Body of pancreas (tissue), 4 donors: ENCODE measurements at regions not wholly inside any gene's neighbourhood (a gene's known extent, or its start where the extent isn't known, plus 50 kb on each side); places are given as distances from the start of the nearest gene placed in this dataset.

ENCODE experiments used
- POLR2A ChIP-seq, 3 donors: fragments of 450-650 bp; IDR thresholded peaks; one replicate each; pipeline ENCODE4 v1.6.1; 2016; ENCODE audit warnings: antibody characterized with exemption in 3 of 3, mild to moderate bottlenecking in 2 of 3
- TF ChIP-seq, protein P1 (sequence below), 7 experiments: fragments of 450-650 bp in 4 of 7; fragments of 200-600 bp in 3 of 7; sonication (generic) in 3 of 7; IDR thresholded peaks; one replicate each; pipeline ENCODE4 v1.5.1; 2016 to 2019; ENCODE audit warnings: antibody characterized with exemption in 7 of 7

DNA sequence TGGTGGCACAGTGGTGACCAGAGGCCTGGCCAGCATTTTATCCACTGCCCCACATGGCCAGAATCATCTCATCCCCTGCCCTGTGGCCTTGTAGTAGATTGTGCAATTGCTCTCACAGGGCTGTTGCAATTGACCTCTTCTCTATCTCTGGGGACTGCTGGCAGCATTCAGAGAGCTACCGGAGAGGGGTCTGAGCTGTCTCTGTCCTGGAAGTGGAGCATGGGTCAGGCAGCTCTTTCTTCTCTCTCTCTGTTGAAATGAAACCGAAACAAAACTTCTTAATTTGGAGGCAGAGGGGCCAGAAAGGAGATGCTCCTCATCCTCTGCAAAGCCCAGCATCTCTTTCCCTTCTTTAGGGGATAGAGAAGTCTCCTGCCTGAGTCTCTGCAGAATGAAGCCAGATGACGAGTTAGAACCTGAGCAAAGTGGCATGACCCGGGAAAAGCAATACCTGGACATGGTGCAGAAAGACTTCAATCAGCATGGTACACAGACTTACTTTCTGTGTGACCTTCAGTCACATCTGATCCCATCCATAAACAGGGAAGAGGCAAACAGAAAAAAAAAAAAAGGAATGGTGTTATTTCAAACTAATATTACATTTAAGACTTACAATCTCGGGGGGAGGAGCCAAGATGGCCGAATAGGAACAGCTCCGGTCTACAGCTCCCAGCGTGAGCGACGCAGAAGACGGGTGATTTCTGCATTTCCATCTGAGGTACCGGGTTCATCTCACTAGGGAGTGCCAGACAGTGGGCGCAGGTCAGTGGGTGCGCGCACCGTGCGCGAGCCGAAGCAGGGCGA is 144.5 kb upstream of the BCL6 start:
- TF ChIP-seq, protein P1, sequence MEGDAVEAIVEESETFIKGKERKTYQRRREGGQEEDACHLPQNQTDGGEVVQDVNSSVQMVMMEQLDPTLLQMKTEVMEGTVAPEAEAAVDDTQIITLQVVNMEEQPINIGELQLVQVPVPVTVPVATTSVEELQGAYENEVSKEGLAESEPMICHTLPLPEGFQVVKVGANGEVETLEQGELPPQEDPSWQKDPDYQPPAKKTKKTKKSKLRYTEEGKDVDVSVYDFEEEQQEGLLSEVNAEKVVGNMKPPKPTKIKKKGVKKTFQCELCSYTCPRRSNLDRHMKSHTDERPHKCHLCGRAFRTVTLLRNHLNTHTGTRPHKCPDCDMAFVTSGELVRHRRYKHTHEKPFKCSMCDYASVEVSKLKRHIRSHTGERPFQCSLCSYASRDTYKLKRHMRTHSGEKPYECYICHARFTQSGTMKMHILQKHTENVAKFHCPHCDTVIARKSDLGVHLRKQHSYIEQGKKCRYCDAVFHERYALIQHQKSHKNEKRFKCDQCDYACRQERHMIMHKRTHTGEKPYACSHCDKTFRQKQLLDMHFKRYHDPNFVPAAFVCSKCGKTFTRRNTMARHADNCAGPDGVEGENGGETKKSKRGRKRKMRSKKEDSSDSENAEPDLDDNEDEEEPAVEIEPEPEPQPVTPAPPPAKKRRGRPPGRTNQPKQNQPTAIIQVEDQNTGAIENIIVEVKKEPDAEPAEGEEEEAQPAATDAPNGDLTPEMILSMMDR (IDR thresholded peaks at IDR 0.05), result no peak
- TF ChIP-seq POLR2A (IDR thresholded peaks at IDR 0.05), result no peak
